NT2/D1 (cell line): ENCODE measurements at regions not wholly inside any gene's neighbourhood (a gene's known extent, or its start where the extent isn't known, plus 50 kb on each side); places are given as distances from the start of the nearest gene placed in this dataset.

Experiments
- SUZ12 ChIP-seq: IDR thresholded peaks from 2 replicates; pipeline ENCODE4 v1.6.1; 2011; ENCODE audit not compliant: insufficient read length, insufficient read depth; ENCODE audit errors: extremely low read depth
- YY1 ChIP-seq: IDR thresholded peaks from 2 replicates; pipeline ENCODE4 v1.6.1; 2011; ENCODE audit not compliant: insufficient read length, insufficient read depth
- ZNF274 ChIP-seq: IDR thresholded peaks from 2 replicates; pipeline ENCODE4 v1.6.1; 2011; ENCODE audit warnings: mild to moderate bottlenecking, low read depth, low read length

GRCh38 chr2:217231724-217232123 is 371.9 kb upstream of the TNP1 start:
- TF ChIP-seq ZNF274: no peak
- no peak for TF ChIP-seq YY1
- TF ChIP-seq SUZ12: no peak
